LHCN-M2 (cell line): ENCODE measurements at regions not wholly inside any gene's neighbourhood (a gene's known extent, or its start where the extent isn't known, plus 50 kb on each side); places are given as distances from the start of the nearest gene placed in this dataset.

Experiments
- DNase-seq: peaks from one replicate; pipeline ENCODE4 v3.0.0-alpha.2; 2012; ENCODE audit warnings: low read depth

DNA sequence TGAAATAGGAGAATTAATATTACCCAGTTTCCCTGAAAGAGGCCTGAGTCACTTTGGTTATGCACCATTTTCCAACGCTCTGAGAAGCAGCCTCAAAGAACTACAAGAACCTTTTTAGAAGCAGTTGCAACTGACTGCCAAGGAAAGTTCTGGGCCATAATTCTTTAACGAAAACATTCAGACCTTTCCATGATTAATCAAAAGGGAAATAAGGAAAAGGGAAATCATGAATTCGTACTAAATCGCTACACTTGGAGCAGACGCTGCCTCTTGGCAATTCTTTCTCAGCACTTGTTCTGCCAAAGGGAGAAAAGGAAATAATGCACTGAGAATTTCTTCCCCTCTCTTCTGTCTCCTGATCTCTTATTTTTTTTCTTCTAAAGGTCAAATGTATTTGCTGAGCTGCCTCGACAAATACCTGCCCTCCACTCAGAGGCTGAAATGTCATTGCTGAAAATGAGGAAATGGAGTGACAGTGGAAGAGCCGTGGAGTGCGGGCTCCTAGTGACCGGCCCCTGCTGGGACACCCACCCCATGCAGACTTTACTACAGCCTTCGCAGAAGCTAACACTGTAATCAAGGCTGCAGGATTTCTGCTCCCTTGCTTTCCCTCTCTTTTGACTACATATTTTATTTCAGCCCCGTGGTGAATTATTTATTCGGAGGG lies 67.9 kb upstream of the GALNT2 start:
- no peak for DNase-seq

DNA sequence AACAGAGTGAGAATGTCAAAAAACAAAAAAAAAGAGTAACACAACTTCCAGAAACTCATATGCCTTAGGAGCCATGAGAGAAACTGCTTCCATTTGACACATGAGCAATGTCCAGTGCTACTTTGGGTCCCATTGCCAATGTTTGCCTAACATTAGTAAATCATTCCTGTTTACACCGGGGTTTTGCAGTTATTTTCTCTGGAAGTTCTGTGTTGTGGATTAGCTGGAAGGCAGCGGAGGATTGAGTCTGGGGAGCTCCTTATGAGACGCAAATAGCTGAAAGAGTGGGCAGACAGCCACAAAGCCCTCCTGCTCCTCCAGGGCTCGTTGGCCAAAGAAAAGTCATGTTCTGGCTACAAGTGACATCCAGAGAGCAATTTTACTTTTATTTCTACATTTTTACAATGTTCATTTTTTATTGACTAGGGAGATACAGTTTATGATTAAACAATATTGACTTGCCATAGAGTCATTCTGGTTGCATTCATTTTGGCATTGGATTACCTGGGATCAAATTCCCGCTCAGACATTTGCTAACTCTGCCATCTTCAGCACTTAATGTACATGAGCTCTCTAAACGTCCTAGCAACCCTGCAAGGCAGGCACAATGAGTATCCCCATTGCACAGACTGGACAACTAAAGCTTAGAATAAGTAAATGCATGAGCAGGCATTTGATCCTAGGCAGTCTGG lies 66.4 kb upstream of the GALNT2 start:
- DNase-seq = no peak

DNA sequence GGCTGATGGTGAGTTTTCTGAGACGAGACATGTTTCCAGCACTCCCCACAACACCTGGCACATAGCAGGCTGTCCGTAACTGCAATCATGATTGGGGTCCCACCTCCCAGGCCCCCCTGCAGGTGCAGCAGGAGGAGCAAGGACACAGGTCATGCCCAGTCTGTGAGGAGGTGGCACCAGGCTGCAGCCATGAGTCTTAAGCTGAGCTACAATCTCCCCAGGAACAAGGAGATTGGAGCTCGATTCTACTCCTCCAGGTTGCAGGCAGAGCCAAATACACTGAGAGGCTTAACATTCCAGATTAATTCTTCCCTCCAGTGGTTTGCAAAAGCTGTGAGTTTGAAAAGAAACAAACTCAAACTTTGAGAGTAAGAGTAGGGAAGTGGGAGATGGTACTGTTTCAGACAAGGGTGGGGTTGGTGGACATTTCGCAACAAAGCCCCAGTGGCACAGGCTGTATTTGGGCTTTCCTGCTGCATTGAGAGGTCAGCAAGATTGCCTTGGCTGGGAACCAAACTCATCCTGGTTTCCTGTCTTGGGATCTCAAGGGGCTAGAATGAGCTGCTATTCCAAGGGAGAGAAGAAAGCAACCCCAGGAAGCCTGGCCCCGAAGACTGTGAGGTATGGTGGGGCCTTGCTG lies 64.8 kb upstream of the GALNT2 start:
- DNase-seq = no peak

DNA sequence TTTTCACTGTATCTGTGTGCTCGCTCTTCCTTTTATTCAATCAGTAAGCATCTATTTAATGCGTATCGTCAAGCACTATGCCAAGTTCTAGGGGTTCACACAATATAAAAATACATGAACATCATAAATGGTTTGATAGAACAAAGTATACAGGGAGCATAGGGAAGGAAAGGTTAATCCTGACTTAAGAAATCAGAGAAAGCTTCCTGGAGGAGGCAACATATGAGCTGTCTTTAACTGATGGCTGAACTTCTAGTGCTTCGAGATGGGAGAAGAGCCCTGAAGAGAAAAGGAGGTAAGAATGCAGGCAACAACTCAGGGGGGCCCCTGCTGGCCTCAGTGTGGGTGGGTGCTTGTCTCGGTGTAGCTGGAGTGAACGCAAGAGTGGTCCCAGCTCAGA lies 63.6 kb upstream of the GALNT2 start:
- DNase-seq = no peak

DNA sequence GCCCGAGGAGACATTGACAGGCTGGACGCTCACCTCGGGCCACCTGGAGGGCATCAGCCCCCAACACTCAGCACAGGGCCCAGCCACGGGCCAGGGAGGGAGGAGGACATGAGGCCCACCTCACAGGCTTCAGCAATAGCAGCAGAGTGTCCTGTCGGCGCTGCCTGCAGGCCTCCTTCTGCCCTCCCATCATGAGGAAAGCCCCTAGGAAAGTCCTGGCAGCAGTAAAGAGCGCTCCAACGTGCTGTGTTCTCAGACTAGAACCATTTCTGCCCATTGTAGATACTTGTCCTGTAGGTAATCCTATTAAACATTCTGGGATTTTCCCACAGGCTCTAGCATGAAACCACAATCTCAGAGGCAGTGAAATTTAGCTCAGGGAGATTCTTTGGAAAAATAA lies 62.0 kb upstream of the GALNT2 start:
- DNase-seq = no peak

DNA sequence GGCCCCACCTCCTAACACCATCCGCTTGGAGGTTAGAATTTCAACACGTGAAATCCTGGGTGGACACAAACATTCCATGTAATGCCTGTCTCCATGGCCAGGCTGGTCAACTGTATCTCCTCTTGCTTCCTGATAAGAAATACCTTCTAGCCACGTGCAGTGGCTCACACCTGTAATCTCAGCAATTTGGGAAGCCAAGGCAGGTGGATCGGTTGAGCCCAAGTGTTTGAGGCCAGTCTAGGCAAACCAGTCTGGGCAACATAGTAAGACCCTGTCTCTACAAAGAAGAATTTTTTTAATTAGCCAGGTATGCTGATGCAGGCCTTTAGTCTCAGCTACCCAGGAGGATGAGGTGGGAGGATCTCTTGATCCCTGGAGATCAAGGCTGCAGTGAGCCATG lies 58.3 kb upstream of the GALNT2 start:
- DNase-seq = no peak

DNA sequence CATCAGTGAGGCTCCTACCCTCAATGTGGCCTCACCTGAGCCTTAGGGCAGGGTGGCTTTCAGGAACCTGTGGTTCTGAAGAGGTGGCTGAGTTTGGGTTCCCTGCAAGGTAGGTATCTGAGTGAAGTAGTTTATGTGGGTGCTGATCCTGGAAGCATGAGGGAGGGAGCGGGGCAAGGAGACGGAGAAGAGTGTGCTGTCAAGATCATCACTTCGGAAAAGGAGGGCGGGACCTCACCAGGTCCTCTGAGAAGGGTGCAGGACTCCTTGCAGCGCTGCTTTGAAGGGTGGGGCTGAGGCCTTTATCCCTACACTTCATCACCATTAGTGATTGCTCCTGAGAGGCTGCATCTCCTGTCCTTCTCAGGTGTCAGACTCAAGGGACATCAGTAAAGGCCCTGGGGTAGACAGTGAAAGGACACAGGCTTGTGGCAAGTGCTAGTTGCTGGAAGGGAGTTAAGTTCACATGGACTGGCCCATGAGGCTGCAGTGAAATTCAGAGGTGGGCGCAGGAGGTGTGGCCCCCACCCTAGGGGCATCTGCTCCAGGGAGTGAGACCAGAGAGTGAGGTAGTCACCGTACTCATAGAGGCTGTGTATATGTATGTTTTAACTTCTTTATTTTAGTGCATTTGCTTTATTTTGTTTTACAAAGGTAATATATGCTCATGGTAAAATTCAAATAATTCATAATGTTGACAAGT lies 57.3 kb upstream of the GALNT2 start:
- DNase-seq = no peak

DNA sequence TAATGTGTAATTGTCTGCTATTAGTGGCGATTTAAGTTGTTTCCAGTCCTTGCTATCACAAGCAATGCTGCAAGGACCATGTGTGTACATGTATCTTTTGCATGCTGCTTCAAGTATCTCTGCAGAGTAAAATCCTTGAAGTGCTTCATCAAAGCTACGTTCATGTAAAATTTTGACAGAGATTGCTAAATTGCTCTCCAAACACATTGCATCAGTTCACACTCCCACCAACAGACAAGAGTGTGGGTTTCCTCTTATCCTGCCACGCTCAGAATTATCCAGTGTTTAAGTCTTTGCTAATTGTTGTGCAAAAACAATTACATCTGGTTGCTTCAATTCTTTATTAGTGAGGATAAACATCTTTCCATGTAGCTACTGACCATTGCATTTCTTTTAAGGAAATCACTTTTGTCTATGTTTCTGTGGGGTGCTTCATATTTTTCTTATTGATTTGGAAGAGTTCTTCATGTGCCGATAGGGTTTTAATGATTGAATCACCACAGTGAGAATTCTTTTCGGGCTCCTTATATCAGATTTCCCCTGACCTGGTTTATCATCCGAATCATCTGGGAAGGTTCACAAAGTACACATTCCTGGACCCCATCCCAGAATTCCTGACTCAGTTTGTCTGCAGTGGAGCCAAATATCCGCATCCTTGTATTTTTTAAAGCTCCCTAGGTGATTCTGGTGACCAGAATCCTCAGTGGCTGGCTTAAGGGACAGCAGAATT lies 56.3 kb upstream of the GALNT2 start:
- DNase-seq = no peak

DNA sequence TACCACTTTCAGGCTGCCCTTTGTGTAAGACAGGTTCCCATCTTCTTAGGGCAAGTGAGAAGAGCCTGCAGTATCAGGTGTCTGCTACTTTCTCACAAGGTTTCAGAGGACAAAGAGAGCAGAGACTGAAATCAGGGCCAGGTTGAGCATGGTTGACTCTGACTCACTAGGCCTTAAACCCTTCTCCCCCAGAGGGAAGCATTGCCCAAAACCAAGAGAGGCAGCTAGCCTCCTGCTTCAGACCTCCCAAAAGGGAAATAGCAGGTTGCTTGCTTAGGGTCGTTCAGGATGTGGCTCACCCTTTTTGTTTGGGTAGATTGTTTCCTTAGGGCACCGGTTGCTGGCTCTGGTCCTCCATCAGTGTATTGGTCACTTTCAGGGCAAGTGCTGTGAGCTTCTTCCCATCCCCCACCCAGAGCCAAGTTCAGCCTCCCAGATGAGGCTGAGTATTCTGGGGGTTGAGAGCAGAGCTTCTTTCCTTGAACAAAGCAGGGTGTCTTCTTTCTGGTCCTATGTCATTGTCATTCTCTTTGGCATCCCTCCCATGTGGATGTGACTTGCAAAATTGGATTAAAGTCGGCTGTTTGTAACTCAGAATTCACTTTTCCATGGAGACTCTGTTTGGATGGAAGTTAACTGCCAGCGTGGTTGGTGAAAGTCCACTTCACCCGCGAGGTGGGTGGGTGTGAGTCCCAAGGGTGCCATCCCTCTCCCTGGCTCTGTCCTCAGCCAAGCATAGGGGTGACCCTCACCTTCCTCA lies 55.5 kb upstream of the GALNT2 start:
- DNase-seq = no peak

DNA sequence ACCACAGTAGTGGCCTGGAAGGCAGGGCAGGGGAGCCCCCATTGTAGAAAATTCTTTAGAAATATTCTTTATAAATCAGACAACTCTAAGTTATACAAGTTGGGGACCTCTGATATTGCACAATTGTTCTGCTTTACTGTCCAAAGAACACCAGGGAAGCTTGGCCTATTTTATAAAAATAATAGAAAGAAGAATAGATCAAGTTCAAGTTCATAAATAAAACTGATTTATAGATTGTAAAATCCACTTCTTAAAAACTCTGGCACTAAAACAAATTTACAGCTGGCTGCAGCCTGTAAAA lies 55.0 kb upstream of the GALNT2 start:
- DNase-seq = no peak

DNA sequence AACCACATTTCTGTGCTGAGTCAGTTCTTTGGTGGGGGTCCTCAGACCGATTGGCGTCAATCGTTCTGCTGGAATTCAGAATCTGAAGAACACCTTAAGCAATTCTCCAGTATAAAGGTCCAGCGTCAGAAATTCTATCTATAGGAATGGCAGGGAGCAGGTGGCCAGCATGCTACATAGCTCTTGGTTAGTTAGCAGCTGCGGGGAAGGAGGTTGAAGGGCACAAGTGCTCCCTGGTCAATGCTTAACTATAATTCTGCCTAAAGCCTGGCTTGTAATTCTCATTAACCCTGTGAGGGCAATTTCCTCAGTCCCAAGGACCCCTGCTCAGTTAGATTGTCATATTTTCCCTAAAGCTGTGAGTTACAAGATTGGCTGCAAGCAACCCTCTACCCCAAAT lies 54.3 kb upstream of the GALNT2 start:
- DNase-seq = no peak

DNA sequence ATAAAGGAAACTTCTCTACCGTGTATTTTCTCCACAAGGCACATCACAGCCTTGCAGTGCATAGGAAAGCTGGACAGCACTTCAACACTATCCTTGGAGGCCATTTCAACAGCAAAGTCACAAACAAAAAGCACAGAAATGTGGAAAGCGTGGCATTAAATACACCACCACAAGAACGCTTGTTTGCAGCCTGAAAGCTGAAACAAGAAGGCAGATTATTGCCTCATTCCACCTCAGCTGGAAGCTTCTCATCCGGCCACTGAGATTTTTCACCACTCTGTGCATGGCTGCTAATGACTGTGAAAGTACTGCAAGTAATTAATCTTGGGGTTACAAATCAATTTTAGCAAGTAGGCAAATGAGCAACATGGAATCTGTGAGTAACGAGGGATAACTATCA lies 50.9 kb upstream of the GALNT2 start:
- DNase-seq = no peak
